CD4-positive, alpha-beta T cell (primary cell): ENCODE measurements at regions not wholly inside any gene's neighbourhood (a gene's known extent, or its start where the extent isn't known, plus 50 kb on each side); places are given as distances from the start of the nearest gene placed in this dataset.

Experiments used
- ATAC-seq: fragments of 200-7000 bp; cut with Tn5 transposase; one replicate; pipeline ENCODE4 v1.10.0; 2022; ENCODE audit warnings: mild to moderate bottlenecking; ENCODE audit not compliant: poor library complexity
- CTCF ChIA-PET: fragments of 350-600 bp; sonication (Branson Sonifier 250); formaldehyde crosslinking; loops from one replicate; lab custom pipeline; 2021; ENCODE audit warnings: antibody characterized with exemption, inconsistent platforms; lab: Charles Lee
- POLR2A ChIA-PET: fragments of 350-600 bp; sonication (Branson Sonifier 250); formaldehyde crosslinking; loops from one replicate; lab custom pipeline; 2021; ENCODE audit warnings: antibody characterized with exemption, inconsistent platforms; lab: Charles Lee
- DNase-seq, 14 experiments: peaks; one replicate each; pipeline ENCODE4 v3.0.0-alpha.2; 2013 to 2020; ENCODE audit warnings: mixed read lengths in 2 of 14
- H3K27ac ChIP-seq, 2 donors: one replicate each; pipeline versions ENCODE4 v1.5.1 to v1.7.0; 2013; ENCODE audit warnings: low read length in 2 of 2, low read depth in 1 of 2, mild to moderate bottlenecking in 1 of 2
- H3K27me3 ChIP-seq, 2 experiments: 1 replicate in 1 of 2; 2 replicates in 1 of 2; pipeline versions ENCODE4 v1.6.1 to v1.7.0; 2013; ENCODE audit warnings: low read length in 2 of 2, control low read depth in 1 of 2, mild to moderate bottlenecking in 1 of 2, moderate library complexity in 1 of 2; ENCODE audit not compliant: insufficient read depth in 2 of 2, control insufficient read depth in 1 of 2
- H3K36me3 ChIP-seq: one replicate; pipeline ENCODE4 v1.6.1; 2013; ENCODE audit warnings: low read length, control low read depth; ENCODE audit not compliant: insufficient read depth
- H3K4me1 ChIP-seq: one replicate; pipeline ENCODE4 v1.6.1; 2013; ENCODE audit warnings: low read length, control low read depth; ENCODE audit not compliant: insufficient read depth
- H3K4me3 ChIP-seq: one replicate; pipeline ENCODE4 v1.5.1; 2013; ENCODE audit warnings: mild to moderate bottlenecking, low read length, moderate library complexity
- H3K9me3 ChIP-seq, 2 experiments: 1 replicate in 1 of 2; 2 replicates in 1 of 2; pipeline versions ENCODE4 v1.6.1 to v1.7.0; 2013; ENCODE audit warnings: low read length in 2 of 2, mild to moderate bottlenecking in 2 of 2, control low read depth in 1 of 2, moderate library complexity in 1 of 2; ENCODE audit not compliant: control insufficient read depth in 1 of 2, insufficient read depth in 1 of 2
- H3K27ac Mint-ChIP-seq: one replicate; pipeline ENCODE4 v1.8.0; 2020; ENCODE audit warnings: mixed read lengths
- H3K27me3 Mint-ChIP-seq: one replicate; pipeline ENCODE4 v1.8.0; 2021; ENCODE audit warnings: mixed read lengths
- H3K36me3 Mint-ChIP-seq: one replicate; pipeline ENCODE4 v1.8.0; 2021; ENCODE audit warnings: low read depth, mixed read lengths
- H3K4me1 Mint-ChIP-seq: one replicate; pipeline ENCODE4 v1.8.0; 2021; ENCODE audit warnings: low read depth, mixed read lengths
- H3K4me3 Mint-ChIP-seq: one replicate; pipeline ENCODE4 v1.8.0; 2020; ENCODE audit warnings: mild to moderate bottlenecking, mixed read lengths
- H3K9me3 Mint-ChIP-seq: one replicate; pipeline ENCODE4 v1.8.0; 2020; ENCODE audit warnings: mixed read lengths
- CTCF ChIP-seq: fragments of 200-600 bp; IDR thresholded peaks from one replicate; pipeline ENCODE4 v1.8.0; 2022; ENCODE audit warnings: antibody characterized with exemption, mild to moderate bottlenecking
- intact Hi-C, 2 experiments: fragments of 100-400 bp; cut with DNase I in 1 of 2; cut with micrococcal nuclease in 1 of 2; formaldehyde crosslinking; loops; one replicate each; pipeline versions ENCODE4 v1.15.1 to v1.9.0; 2023 to 2025; cut with DNase I, micrococcal nuclease

- Histone ChIP-seq H3K27ac (no peak overlapping the region), H3K4me1 (no peaks in the 10 kb centered on the region), H3K9me3 (no peaks in the 10 kb centered on the region), H3K4me3 (no peak overlapping the region), H3K36me3 (no peaks in the 10 kb centered on the region), H3K27me3 (peaks cover 2 to 4% of the 10 kb centered on the region in 2 experiments)
- ATAC-seq (no peak), DNase-seq (no peak)
- CTCF ChIA-PET: no interaction called here
- POLR2A ChIA-PET: no interaction called here
- intact Hi-C loops: no loop called here
- no peak for TF ChIP-seq CTCF
- Mint-ChIP-seq H3K9me3 (peaks cover 2% of the 10 kb centered on the region), H3K36me3 (no peaks in the 10 kb centered on the region), H3K27me3 (peaks cover 10% of the 10 kb centered on the region), H3K4me1 (no peaks in the 10 kb centered on the region), H3K27ac (no peak overlapping the region), H3K4me3 (no peak overlapping the region)
These were observed 89.2 kb upstream of the MARK1 start for GRCh38 chr1:220438741-220439140.

GRCh38 chr1:220432408-220432807 lies 95.5 kb upstream of the MARK1 start:
- Histone ChIP-seq H3K27me3 (peaks cover 2 to 4% of the 10 kb centered on the region in 2 experiments), H3K27ac (no peak overlapping the region), H3K36me3 (no peaks in the 10 kb centered on the region), H3K9me3 (no peaks in the 10 kb centered on the region), H3K4me3 (no peak overlapping the region), H3K4me1 (no peaks in the 10 kb centered on the region)
- intact Hi-C loops: no loop called here
- Mint-ChIP-seq H3K4me1 (no peaks in the 10 kb centered on the region), H3K27ac (no peak overlapping the region), H3K27me3 (peaks cover 19% of the 10 kb centered on the region), H3K36me3 (no peaks in the 10 kb centered on the region), H3K9me3 (no peaks in the 10 kb centered on the region), H3K4me3 (no peak overlapping the region)
- no peak for DNase-seq
- no peak for ATAC-seq
- POLR2A ChIA-PET: no interaction called here
- no peak for TF ChIP-seq CTCF
- CTCF ChIA-PET: no interaction called here

GRCh38 chr1:220431554-220432239 lies 96.2 kb upstream of the MARK1 start:
- H3K4me3 ChIP-seq: no peak overlapping the region
- no peaks in the 10 kb centered on the region for H3K36me3 ChIP-seq
- Mint-ChIP-seq H3K4me1 (no peaks in the 10 kb centered on the region), H3K9me3 (no peaks in the 10 kb centered on the region), H3K4me3 (no peak overlapping the region), H3K27me3 (peaks cover 19% of the 10 kb centered on the region), H3K27ac (no peak overlapping the region), H3K36me3 (no peaks in the 10 kb centered on the region)
- H3K27ac ChIP-seq: no peak overlapping the region
- intact Hi-C loops: no loop called here
- CTCF ChIA-PET: no interaction called here
- no peaks in the 10 kb centered on the region for H3K4me1 ChIP-seq
- DNase-seq (no peak), ATAC-seq (no peak)
- no peaks in the 10 kb centered on the region for H3K9me3 ChIP-seq
- POLR2A ChIA-PET: no interaction called here
- no peak for TF ChIP-seq CTCF
- H3K27me3 ChIP-seq: peaks cover 2 to 4% of the 10 kb centered on the region in 2 experiments
